ENCODE measurements at regions not wholly inside any gene's neighbourhood (a gene's known extent, or its start where the extent isn't known, plus 50 kb on each side); places are given as distances from the start of the nearest gene placed in this dataset.
"Not testable (repeated sequence)": the region's sequence is repeated elsewhere in the genome, so short reads cannot be mapped to it uniquely, and the experiment has no call there.

DNA sequence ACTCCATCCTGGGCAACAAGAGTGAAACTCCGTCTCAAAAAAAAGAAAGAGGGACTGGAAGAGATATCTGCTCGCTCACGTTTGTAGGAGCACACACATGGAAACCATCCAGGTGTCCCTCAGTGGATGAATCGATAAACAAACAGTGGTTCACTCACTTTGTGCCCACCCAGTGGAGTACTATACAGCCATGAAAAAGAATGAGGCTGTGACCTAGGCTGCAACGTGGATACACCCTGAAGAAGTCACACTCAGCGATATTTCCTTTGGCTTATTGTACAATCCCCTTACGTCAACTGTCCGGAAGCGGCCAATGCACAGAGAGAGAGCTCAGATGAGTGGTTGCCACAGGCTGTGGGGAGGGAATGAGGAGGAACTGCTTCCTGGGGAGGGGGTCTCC, 82.3 kb upstream of the PPP2R3B start:
- TF ChIP-seq, protein P1, sequence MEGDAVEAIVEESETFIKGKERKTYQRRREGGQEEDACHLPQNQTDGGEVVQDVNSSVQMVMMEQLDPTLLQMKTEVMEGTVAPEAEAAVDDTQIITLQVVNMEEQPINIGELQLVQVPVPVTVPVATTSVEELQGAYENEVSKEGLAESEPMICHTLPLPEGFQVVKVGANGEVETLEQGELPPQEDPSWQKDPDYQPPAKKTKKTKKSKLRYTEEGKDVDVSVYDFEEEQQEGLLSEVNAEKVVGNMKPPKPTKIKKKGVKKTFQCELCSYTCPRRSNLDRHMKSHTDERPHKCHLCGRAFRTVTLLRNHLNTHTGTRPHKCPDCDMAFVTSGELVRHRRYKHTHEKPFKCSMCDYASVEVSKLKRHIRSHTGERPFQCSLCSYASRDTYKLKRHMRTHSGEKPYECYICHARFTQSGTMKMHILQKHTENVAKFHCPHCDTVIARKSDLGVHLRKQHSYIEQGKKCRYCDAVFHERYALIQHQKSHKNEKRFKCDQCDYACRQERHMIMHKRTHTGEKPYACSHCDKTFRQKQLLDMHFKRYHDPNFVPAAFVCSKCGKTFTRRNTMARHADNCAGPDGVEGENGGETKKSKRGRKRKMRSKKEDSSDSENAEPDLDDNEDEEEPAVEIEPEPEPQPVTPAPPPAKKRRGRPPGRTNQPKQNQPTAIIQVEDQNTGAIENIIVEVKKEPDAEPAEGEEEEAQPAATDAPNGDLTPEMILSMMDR (IDR thresholded peaks at IDR 0.05) = no peak
- TF ChIP-seq POLR2A (IDR thresholded peaks at IDR 0.05) = no peak
- no peak for DNase-seq (ENCODE audit: low spot score in 2 of 2)
- no peak overlapping the region for H3K4me3 ChIP-seq (ENCODE audit: low read depth, poor library complexity, severe bottlenecking)
- intact Hi-C loops (cut with DNase I; ENCODE audit: low total_unique reads) = no loop called here
- whole genome bisulfite sequencing, 2 donors = 88 to 90% methylated on average over 9 of the region's 9 CpGs

DNA sequence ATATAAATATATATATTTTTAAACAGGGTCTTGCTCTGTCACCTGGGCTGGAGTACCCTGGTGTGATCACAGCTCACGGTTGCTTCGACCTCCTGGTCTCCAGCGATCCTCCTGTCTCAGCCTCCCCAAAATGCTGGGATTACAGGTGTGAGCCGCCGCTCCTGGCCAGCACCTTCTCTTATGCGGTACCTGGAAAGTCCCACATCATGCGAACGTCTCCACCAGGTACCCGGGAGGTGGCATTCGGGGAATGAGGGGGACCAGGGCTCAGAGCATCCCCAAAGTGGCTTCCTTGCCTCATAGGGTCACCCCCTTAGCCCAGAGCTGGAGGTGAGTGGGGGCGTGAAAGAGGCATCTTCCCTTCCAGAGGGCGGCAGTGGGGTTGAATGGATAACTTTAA, 84.0 kb upstream of the PPP2R3B start:
- DNase-seq (ENCODE audit: low spot score in 2 of 2) = no peak
- no peak overlapping the region for H3K4me3 ChIP-seq (ENCODE audit: low read depth, poor library complexity, severe bottlenecking)
- TF ChIP-seq, protein P1 (IDR thresholded peaks at IDR 0.05) = no peak
- intact Hi-C loops (cut with DNase I; ENCODE audit: low total_unique reads) = no loop called here
- 82 to 84% methylated on average over 12 of the region's 12 CpGs for WGBS, 2 donors

DNA sequence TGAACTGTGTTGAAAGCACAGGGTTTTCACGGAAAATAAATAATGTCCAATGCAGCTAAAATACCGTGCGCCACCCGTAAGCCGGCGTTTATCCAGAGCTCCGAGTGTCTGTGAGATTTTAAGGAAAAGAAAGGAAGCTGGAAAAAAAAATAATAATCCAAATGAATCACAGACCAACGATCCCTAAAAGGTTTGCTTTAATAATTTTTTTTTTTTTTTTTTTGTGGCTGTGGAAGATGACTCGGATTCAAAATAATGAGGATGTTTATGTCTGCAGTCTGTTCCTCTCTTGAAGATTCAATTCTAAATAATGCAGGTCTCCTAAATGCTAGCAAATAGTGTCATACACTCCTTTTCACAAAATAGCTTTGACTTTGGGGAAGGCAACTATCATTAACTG, 84.6 kb upstream of the PPP2R3B start:
- DNase-seq (ENCODE audit: low spot score in 2 of 2) = no peak
- 54 to 62% methylated on average over 9 of the region's 9 CpGs for WGBS, 2 donors
- no peak for TF ChIP-seq POLR2A (IDR thresholded peaks at IDR 0.05)
- TF ChIP-seq, protein P1 (IDR thresholded peaks at IDR 0.05) = no peak
- no peak overlapping the region for H3K4me3 ChIP-seq (ENCODE audit: low read depth, poor library complexity, severe bottlenecking)
- intact Hi-C loops (cut with DNase I; ENCODE audit: low total_unique reads) = no loop called here

DNA sequence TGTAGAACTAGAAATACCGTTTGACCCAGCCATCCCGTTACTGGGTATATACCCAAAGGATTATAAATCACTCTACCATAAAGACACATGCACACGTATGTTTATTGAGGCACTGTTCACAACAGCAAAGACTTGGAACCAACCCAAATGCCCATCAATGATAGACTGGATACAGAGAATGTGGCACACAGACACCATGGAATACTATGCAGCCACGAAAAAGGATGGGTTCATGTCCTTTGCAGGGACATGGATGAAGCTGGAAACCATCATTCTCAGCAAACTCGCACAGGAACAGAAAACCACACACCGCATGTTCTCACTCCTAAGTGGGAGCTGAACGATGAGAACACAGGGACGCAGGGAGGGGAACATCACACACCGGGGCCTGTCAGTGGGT, 85.6 kb upstream of the PPP2R3B start:
- WGBS, 2 donors = 78 to 85% methylated on average over 9 of the region's 9 CpGs
- DNase-seq (ENCODE audit: low spot score in 2 of 2); intact Hi-C loops (cut with DNase I; ENCODE audit: low total_unique reads); H3K4me3 ChIP-seq (ENCODE audit: low read depth, poor library complexity, severe bottlenecking): not testable (repeated sequence)

DNA sequence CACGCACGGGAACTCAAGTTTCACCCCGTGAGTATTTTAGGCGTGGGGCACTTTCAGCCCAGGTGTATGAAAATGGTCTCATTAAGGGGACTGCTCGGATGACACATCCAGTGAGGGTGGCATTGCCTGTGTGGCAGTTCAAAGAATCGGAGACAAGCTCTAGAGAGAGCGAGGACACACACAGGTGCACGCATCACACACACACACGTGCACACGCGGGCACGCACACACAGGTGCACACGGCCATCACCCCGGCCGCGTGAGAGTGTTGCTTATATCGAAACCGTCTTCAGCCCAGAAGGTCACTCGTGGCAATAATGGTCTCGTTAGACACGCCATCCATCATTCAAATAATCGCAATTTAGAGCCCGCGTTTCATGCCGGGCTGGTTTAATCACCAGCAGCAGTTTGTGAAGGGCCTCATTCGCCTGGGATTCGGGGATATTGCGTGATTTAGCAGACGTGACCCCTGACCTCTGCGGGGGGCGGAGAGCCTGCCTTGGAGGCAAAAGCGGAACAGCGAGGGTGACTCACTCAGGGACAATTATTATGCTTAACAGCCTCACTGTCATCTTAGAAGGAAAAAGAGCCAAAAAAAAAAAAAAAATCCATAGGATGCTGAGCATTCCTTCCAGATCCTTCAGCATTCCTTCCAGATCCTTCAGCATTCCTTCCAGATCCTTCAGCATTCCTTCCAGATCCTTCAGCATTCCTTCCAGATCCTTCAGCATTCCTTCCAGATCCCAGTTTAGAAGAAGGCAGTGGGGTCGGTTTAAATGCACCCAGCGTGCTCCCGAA, 89.4 kb upstream of the PPP2R3B start:
- no peak for TF ChIP-seq POLR2A (IDR thresholded peaks at IDR 0.05)
- TF ChIP-seq, protein P1 (IDR thresholded peaks at IDR 0.05) = no peak
- intact Hi-C loops (cut with DNase I; ENCODE audit: low total_unique reads) = no loop called here
- H3K4me3 ChIP-seq (ENCODE audit: low read depth, poor library complexity, severe bottlenecking) = no peak overlapping the region
- DNase-seq (ENCODE audit: low spot score in 2 of 2) = no peak
- 67 to 71% methylated on average over 36 of the region's 36 CpGs for WGBS, 2 donors

DNA sequence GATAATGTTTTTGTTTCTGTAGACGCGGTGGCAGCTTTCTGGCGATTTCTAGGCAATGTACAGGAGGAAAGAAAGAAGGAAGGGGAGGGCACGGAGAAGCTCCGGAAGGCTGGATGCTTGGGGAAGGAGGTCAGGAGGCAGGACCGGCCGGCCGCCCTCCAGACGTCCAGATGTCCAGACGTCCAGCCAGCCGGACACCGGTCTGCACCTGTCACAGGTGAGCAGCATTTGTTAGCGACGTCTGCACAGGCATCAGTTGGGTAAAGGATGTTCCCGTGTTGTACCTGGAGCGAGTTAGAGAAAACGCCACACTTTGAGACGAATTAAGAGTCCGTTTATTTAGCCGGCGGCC, 90.0 kb upstream of the PPP2R3B start:
- intact Hi-C loops (cut with DNase I; ENCODE audit: low total_unique reads) = no loop called here
- H3K4me3 ChIP-seq (ENCODE audit: low read depth, poor library complexity, severe bottlenecking) = no peak overlapping the region
- 72 to 78% methylated on average over 21 of the region's 21 CpGs for WGBS, 2 donors
- DNase-seq (ENCODE audit: low spot score in 2 of 2) = no peak
- TF ChIP-seq, protein P1 (IDR thresholded peaks at IDR 0.05) = no peak
- TF ChIP-seq POLR2A (IDR thresholded peaks at IDR 0.05) = no peak

Measured in lower leg skin (tissue), 4 donors.